Cardiac muscle cell (in vitro differentiated cells and primary cell): ENCODE measurements at regions not wholly inside any gene's neighbourhood (a gene's known extent, or its start where the extent isn't known, plus 50 kb on each side); places are given as distances from the start of the nearest gene placed in this dataset.
"Not testable (repeated sequence)": the region's sequence is repeated elsewhere in the genome, so short reads cannot be mapped to it uniquely, and the experiment has no call there.

Experiments used
- DNase-seq, 2 donors: peaks; one replicate each; pipeline versions ENCODE4 v3.0.0 to v3.0.0-alpha.2; 2010 to 2017; ENCODE audit warnings: low read depth in 1 of 2, low spot score in 1 of 2
- H3K27ac ChIP-seq: fragments of 200-600 bp; sonication (generic); 2 replicates; pipeline ENCODE4 v1.5.1; 2016
- H3K27me3 ChIP-seq: fragments of 200-600 bp; sonication (generic); 2 replicates; pipeline ENCODE4 v1.6.0; 2016; ENCODE audit warnings: control low read depth
- H3K36me3 ChIP-seq: fragments of 200-600 bp; sonication (generic); 2 replicates; pipeline ENCODE4 v1.5.1; 2016; ENCODE audit warnings: control low read depth
- H3K4me1 ChIP-seq: fragments of 200-600 bp; sonication (generic); 2 replicates; pipeline ENCODE4 v1.8.1; 2017; ENCODE audit warnings: low read depth, mild to moderate bottlenecking, mixed run types
- H3K4me3 ChIP-seq: fragments of 200-600 bp; sonication (generic); 2 replicates; pipeline ENCODE4 v1.5.1; 2016; ENCODE audit warnings: mild to moderate bottlenecking
- H3K9me3 ChIP-seq: fragments of 200-600 bp; sonication (generic); 2 replicates; pipeline ENCODE4 v1.5.1; 2017; ENCODE audit warnings: low read depth, mild to moderate bottlenecking, control low read depth
- CTCF ChIP-seq: IDR thresholded peaks from 2 replicates; pipeline ENCODE4 v1.5.1; 2012; ENCODE audit warnings: low read depth, mild to moderate bottlenecking, low read length

- no peak overlapping the region for H3K27ac ChIP-seq
- H3K4me3 ChIP-seq, result no peak overlapping the region
- DNase-seq, result no peak
- no peaks in the 10 kb centered on the region for H3K36me3 ChIP-seq
- H3K9me3 ChIP-seq, result no peaks in the 10 kb centered on the region
- no peak for TF ChIP-seq CTCF
- no peaks in the 10 kb centered on the region for H3K27me3 ChIP-seq
- peaks cover 3% of the 10 kb centered on the region for H3K4me1 ChIP-seq
These were observed 185.3 kb upstream of the TAPT1 start for GRCh38 chr4:16411501-16412085.

GRCh38 chr4:16393216-16393615 lies 166.9 kb upstream of the TAPT1 start:
- H3K27ac ChIP-seq, DNase-seq, H3K36me3 ChIP-seq: not testable (repeated sequence)

DNA sequence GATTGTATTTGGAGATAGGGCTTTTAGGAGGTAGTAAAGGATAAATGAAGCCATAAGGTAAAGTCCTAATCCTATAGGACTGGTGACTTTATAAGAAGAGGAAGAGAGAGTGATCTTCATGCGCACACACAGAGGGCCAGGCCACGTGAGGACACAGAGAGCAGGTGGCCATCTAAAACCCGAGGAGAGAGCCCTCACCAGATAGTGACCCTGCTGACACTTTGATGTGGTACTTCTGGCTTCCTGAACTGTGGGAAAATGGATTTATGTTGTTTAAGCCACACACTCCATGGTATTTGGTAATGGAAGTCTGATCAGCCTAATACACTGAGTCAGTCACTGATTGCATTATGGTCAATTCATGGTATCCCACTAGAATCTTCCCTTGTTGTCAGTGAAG lies 164.9 kb upstream of the TAPT1 start:
- Histone ChIP-seq H3K4me3 (no peak overlapping the region), H3K27me3 (no peaks in the 10 kb centered on the region), H3K4me1 (no peaks in the 10 kb centered on the region), H3K27ac (no peak overlapping the region), H3K36me3 (no peaks in the 10 kb centered on the region), H3K9me3 (no peaks in the 10 kb centered on the region)
- no peak for DNase-seq
- no peak for TF ChIP-seq CTCF

More at GRCh38 chr4:16393216-16393615, 166.9 kb upstream of the TAPT1 start:
- not testable (repeated sequence) for H3K27me3 ChIP-seq, H3K9me3 ChIP-seq, H3K4me1 ChIP-seq, H3K4me3 ChIP-seq

DNA sequence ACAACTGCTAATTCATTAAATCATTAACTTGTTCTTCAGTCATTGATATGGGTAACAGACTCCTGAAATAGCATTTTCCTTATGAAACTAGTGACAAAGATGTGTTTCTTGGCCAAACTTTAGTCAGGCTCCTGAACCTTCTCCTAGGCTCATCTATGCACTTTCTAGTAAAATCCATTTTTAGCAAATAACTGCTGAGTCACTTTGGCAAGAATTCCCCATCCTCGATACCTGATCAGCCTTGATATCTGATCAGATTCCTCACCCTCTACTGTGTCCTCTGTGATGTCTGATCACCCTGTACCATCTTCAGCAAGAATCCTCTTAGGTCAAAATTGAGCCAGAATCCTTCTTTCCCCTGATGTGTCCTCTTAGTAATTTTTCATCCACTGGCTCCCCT lies 161.2 kb upstream of the TAPT1 start:
- Histone ChIP-seq H3K27ac (no peak overlapping the region), H3K27me3 (no peaks in the 10 kb centered on the region), H3K4me3 (no peak overlapping the region), H3K36me3 (no peaks in the 10 kb centered on the region), H3K4me1 (no peaks in the 10 kb centered on the region), H3K9me3 (no peaks in the 10 kb centered on the region)
- no peak for DNase-seq
- no peak for TF ChIP-seq CTCF

DNA sequence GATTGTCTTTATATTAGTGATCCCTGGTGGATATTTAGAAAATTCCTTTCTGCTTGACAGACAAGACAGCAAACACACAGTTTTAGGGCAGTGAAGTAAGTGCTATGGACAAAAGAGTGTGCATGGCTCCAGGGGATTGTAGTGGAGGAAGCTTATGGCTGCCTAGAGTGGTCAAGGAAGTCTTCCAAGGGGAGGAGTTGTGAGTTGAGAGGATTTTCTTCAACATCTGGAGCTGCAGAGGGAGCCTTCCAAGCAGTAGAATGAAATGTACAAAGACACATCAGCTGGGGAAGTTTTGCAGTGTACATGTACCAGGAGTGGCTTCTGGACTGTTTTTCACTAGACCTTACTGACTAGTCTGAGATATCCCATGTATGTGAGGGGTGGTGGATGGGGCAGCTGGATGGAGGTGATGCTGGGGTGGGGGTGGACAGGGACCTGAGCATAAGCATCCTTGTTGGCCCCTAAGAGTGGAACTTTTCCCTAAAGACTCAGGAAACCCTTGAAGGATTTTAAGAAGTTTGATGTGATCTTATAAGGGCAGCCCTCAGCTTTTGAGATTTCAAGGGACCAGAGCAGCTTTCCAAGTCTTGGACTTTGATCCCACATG lies 160.5 kb upstream of the TAPT1 start:
- H3K27me3 ChIP-seq, result no peaks in the 10 kb centered on the region
- no peaks in the 10 kb centered on the region for H3K9me3 ChIP-seq
- no peak overlapping the region for H3K27ac ChIP-seq
- H3K36me3 ChIP-seq, result no peaks in the 10 kb centered on the region
- no peaks in the 10 kb centered on the region for H3K4me1 ChIP-seq
- H3K4me3 ChIP-seq, result no peak overlapping the region
- no peak for DNase-seq
- no peak for TF ChIP-seq CTCF

GRCh38 chr4:16384576-16384975 lies 158.3 kb upstream of the TAPT1 start:
- no peak overlapping the region for H3K27ac ChIP-seq
- H3K4me1 ChIP-seq, result no peaks in the 10 kb centered on the region
- H3K9me3 ChIP-seq, result no peaks in the 10 kb centered on the region
- no peak for TF ChIP-seq CTCF
- no peaks in the 10 kb centered on the region for H3K27me3 ChIP-seq
- no peak overlapping the region for H3K4me3 ChIP-seq
- no peaks in the 10 kb centered on the region for H3K36me3 ChIP-seq
- no peak for DNase-seq
